Stomach smooth muscle (tissue), 2 donors: ENCODE measurements at regions not wholly inside any gene's neighbourhood (a gene's known extent, or its start where the extent isn't known, plus 50 kb on each side); places are given as distances from the start of the nearest gene placed in this dataset.

Experiments used
- H3K27ac ChIP-seq: one replicate; pipeline ENCODE4 v1.7.0; 2013; ENCODE audit warnings: mild to moderate bottlenecking, low read length, inconsistent platforms
- H3K27me3 ChIP-seq, 2 donors: one replicate each; pipeline ENCODE4 v1.7.0; 2013; ENCODE audit warnings: low read length in 2 of 2; ENCODE audit not compliant: insufficient read depth in 2 of 2, control insufficient read depth in 1 of 2
- H3K36me3 ChIP-seq, 2 donors: one replicate each; pipeline ENCODE4 v1.7.0; 2013; ENCODE audit warnings: low read length in 2 of 2; ENCODE audit not compliant: control insufficient read depth in 2 of 2, insufficient read depth in 2 of 2
- H3K4me1 ChIP-seq: one replicate; pipeline ENCODE4 v1.7.0; 2013; ENCODE audit warnings: low read length; ENCODE audit not compliant: control insufficient read depth, insufficient read depth
- H3K4me3 ChIP-seq, 2 donors: one replicate each; pipeline ENCODE4 v1.7.0; 2013; ENCODE audit warnings: low read length in 2 of 2
- H3K9ac ChIP-seq, 2 donors: one replicate each; pipeline ENCODE4 v1.7.0; 2013; ENCODE audit warnings: low read length in 2 of 2, mild to moderate bottlenecking in 1 of 2
- H3K9me3 ChIP-seq, 2 donors: one replicate each; pipeline ENCODE4 v1.7.0; 2013; ENCODE audit warnings: low read length in 2 of 2; ENCODE audit not compliant: control insufficient read depth in 2 of 2
- donor health status: healthy.
- donor health status: Pancreatic carcinoma.

GRCh38 chr10:47053081-47053798 lies 142.0 kb downstream of the PTPN20 start:
- H3K9me3 ChIP-seq, result no peaks in the 10 kb centered on the region
- H3K4me3 ChIP-seq, result no peak overlapping the region
- H3K9ac ChIP-seq, result no peak overlapping the region
- no peaks in the 10 kb centered on the region for H3K36me3 ChIP-seq
- H3K4me1 ChIP-seq, result peaks cover 7% of the 10 kb centered on the region
- H3K27me3 ChIP-seq, result no peaks in the 10 kb centered on the region
- H3K27ac ChIP-seq, result no peak overlapping the region

- no peak overlapping the region for H3K4me3 ChIP-seq
Observed at GRCh38 chr10:47054974-47055373, 143.7 kb downstream of the PTPN20 start.

GRCh38 chr10:47055386-47056246 lies 144.4 kb downstream of the PTPN20 start:
- H3K27ac ChIP-seq, result no peak overlapping the region
- H3K36me3 ChIP-seq, result no peaks in the 10 kb centered on the region
- H3K4me3 ChIP-seq, result no peak overlapping the region
- peaks cover 0 to 2% of the 10 kb centered on the region in 2 donors for H3K27me3 ChIP-seq
- no peaks in the 10 kb centered on the region for H3K4me1 ChIP-seq
- no peak overlapping the region for H3K9ac ChIP-seq
- H3K9me3 ChIP-seq, result no peaks in the 10 kb centered on the region

More at GRCh38 chr10:47054974-47055373, 143.7 kb downstream of the PTPN20 start:
- peaks cover under 1% of the 10 kb centered on the region for H3K4me1 ChIP-seq
- H3K9me3 ChIP-seq, result no peaks in the 10 kb centered on the region
- H3K27ac ChIP-seq, result no peak overlapping the region
- peaks cover 0 to 2% of the 10 kb centered on the region in 2 donors for H3K27me3 ChIP-seq
- H3K36me3 ChIP-seq, result no peaks in the 10 kb centered on the region
- no peak overlapping the region for H3K9ac ChIP-seq

- peaks cover 0 to 2% of the 10 kb centered on the region in 2 donors for H3K27me3 ChIP-seq
- no peak overlapping the region for H3K27ac ChIP-seq
- H3K9me3 ChIP-seq, result no peaks in the 10 kb centered on the region
- no peaks in the 10 kb centered on the region for H3K4me1 ChIP-seq
- no peak overlapping the region for H3K4me3 ChIP-seq
- H3K36me3 ChIP-seq, result no peaks in the 10 kb centered on the region
- no peak overlapping the region for H3K9ac ChIP-seq
Observed at GRCh38 chr10:47056247-47056510, 145.0 kb downstream of the PTPN20 start.

DNA sequence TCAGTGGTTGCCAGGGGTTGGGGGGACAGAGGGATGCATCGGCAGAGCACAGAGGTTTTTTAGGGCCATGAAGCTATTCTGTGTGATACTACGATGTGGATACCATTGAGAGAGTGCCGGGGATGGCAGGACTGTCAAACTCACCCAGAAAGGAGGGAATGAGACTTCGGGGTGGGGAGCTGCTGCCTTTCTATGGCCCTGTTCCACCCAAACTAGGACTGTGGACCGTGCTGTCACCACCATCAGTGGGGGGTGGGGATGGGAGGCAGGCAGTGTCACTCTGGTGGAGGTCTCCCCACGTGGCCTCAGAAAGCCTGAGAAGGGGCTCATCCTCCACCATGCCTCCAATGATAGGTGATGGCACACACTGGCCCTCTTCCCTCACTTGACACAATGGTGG lies 146.2 kb downstream of the PTPN20 start:
- Histone ChIP-seq H3K36me3 (no peaks in the 10 kb centered on the region), H3K9me3 (no peaks in the 10 kb centered on the region), H3K9ac (no peak overlapping the region), H3K27me3 (peaks cover 0 to 2% of the 10 kb centered on the region in 2 donors), H3K4me3 (no peak overlapping the region), H3K4me1 (no peaks in the 10 kb centered on the region), H3K27ac (no peak overlapping the region)

DNA sequence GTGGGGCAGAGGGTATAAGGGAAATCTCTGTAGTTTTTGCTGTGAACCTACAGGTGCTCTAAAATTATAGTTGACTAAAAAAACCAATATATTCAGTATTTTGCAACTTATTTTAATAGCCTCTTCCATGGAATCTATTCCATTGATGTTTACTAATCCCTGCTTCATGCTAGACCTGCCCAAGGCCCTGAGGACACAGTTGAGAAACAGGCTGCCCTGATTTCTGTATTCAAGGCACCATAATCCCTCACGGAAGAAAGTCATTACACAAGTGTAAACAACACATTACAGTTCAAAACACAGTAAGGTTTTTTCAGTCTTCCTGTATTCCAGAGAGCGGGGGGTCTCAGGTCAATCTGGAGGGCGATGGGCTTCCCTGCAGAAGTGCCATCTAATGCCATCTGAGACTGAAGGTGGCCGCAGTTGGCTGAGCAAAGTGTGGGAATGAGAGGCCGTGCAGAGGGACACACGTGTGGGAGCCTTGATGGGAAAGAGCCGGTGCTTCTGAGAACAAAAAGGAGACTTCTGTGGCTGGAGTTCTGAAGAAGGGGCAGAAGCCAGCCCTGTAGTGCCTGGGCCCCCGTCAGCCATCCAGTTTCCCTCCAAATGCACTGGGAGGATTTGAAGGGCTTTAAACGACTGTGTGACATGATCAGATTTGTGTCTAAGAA lies 146.9 kb downstream of the PTPN20 start:
- Histone ChIP-seq H3K4me3 (no peak overlapping the region), H3K36me3 (no peaks in the 10 kb centered on the region), H3K27me3 (peaks cover 0 to 2% of the 10 kb centered on the region in 2 donors), H3K4me1 (no peaks in the 10 kb centered on the region), H3K9me3 (no peaks in the 10 kb centered on the region), H3K27ac (no peak overlapping the region), H3K9ac (no peak overlapping the region)

- H3K4me1 ChIP-seq, result no peaks in the 10 kb centered on the region
- H3K27ac ChIP-seq, result no peak overlapping the region
- no peaks in the 10 kb centered on the region for H3K9me3 ChIP-seq
- no peaks in the 10 kb centered on the region for H3K36me3 ChIP-seq
- no peak overlapping the region for H3K9ac ChIP-seq
- no peak overlapping the region for H3K4me3 ChIP-seq
- peaks cover 0 to 2% of the 10 kb centered on the region in 2 donors for H3K27me3 ChIP-seq
Observed at GRCh38 chr10:47058961-47059391, 147.7 kb downstream of the PTPN20 start.

DNA sequence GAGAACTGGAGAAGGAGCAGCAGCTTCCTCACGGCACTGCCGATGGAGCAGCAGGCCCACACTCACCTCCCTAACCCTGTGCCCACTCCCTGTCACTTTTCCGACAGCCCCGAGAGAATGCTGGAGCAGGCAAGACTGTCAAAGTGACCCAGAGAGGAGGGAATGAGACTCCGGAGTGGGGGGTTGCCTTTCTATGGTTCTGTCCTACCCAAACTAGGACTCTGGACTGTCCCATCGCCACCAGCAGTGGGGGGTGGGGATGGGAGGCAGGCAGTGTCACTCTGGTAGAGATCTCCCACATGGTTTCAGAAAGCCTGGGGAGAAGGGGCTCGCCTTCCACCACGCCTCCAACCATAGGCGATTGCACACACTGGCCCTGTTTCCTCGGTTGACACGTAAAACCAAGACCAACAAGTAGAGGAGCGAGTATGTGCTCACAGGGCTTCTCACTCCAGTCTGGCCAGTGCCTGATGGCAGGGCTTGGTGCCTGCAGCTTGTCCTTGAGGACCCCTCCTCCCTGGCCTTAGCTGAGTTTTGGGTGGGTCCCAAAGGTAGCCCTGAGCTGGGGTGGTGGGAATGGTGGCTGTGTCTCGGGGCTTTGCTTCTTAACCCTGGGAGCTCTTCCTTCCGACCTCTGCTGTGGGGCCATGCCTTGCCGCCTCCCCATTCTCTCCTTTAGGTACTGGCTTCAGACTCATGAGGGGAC lies 148.5 kb downstream of the PTPN20 start:
- Histone ChIP-seq H3K27ac (no peak overlapping the region), H3K9me3 (no peaks in the 10 kb centered on the region), H3K36me3 (no peaks in the 10 kb centered on the region), H3K27me3 (peaks cover 0 to 2% of the 10 kb centered on the region in 2 donors), H3K4me1 (no peaks in the 10 kb centered on the region), H3K4me3 (no peak overlapping the region), H3K9ac (no peak overlapping the region)

DNA sequence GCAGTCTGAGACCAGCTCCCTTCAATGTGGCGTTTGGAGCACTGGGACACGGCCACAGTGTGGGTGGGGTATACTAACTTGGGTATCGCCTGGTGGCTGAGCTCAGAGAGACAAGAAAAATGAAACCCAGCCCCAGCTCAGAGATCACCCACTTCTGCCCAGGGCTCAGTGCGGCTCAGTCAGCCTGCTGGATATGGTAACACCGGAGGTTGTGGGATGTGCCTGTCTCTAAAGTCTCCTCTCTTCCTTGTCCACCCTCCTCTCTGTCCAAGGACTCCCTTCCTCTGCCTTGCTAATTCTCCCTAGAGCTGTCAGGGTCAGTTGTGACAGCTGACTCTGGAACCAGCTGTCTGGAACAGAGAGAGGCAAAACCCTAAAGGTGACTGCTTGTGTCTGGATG lies 149.1 kb downstream of the PTPN20 start:
- H3K27me3 ChIP-seq, result peaks cover 0 to 2% of the 10 kb centered on the region in 2 donors
- no peak overlapping the region for H3K27ac ChIP-seq
- H3K4me3 ChIP-seq, result no peak overlapping the region
- H3K9ac ChIP-seq, result no peak overlapping the region
- no peaks in the 10 kb centered on the region for H3K4me1 ChIP-seq
- H3K36me3 ChIP-seq, result no peaks in the 10 kb centered on the region
- no peaks in the 10 kb centered on the region for H3K9me3 ChIP-seq

GRCh38 chr10:47060993-47061500 lies 149.8 kb downstream of the PTPN20 start:
- Histone ChIP-seq H3K36me3 (no peaks in the 10 kb centered on the region), H3K27me3 (peaks cover 0 to 2% of the 10 kb centered on the region in 2 donors), H3K4me3 (no peak overlapping the region), H3K4me1 (no peaks in the 10 kb centered on the region), H3K27ac (no peak overlapping the region), H3K9ac (no peak overlapping the region), H3K9me3 (no peaks in the 10 kb centered on the region)
